ENCODE measurements at regions not wholly inside any gene's neighbourhood (a gene's known extent, or its start where the extent isn't known, plus 50 kb on each side); places are given as distances from the start of the nearest gene placed in this dataset.

DNA sequence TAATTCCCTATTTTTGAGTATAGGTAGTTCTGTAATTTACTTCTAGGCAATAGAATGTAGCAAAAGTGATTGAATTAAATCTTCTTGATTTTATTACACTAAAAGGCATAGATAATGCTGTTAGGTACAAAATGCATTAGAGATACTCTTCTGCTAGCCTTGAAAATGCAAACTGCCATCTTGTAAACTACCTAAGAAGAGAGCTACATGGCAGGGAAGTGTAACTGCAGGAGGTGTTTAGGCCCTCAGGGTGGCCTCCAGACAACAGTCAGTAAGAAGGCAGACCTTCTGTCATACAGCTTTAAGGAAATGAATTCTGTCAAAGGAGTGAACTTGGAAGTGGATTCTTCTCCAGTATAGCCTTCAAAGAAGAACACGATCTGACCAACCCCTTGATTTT lies 1396.8 kb upstream of the SLC39A10 start:
- FAIRE-seq (no peak), DNase-seq (ENCODE audit: insufficient read length, low spot score) (no peak)
- TF ChIP-seq, protein P1, sequence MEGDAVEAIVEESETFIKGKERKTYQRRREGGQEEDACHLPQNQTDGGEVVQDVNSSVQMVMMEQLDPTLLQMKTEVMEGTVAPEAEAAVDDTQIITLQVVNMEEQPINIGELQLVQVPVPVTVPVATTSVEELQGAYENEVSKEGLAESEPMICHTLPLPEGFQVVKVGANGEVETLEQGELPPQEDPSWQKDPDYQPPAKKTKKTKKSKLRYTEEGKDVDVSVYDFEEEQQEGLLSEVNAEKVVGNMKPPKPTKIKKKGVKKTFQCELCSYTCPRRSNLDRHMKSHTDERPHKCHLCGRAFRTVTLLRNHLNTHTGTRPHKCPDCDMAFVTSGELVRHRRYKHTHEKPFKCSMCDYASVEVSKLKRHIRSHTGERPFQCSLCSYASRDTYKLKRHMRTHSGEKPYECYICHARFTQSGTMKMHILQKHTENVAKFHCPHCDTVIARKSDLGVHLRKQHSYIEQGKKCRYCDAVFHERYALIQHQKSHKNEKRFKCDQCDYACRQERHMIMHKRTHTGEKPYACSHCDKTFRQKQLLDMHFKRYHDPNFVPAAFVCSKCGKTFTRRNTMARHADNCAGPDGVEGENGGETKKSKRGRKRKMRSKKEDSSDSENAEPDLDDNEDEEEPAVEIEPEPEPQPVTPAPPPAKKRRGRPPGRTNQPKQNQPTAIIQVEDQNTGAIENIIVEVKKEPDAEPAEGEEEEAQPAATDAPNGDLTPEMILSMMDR (IDR thresholded peaks at IDR 0.05; ENCODE audit: insufficient read depth, missing control alignments): no peak

DNA sequence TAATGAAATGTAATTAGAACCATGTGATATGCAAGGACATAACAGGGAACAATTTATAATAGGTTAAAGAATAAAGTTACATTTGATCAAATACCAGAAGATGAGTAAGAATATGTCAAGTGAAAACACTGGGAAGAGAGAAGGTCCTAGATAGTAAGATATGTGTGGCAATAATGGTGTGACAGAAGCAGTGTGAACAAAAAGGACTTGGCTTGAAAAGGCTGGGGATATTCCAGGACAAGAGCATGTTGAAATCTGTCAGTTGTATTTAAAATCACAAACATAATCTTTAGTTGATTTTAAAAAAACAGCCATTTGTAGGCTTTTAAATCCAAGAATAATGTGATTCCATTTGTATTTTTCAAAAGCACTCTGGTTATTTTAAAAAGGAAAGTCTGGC lies 1399.9 kb upstream of the SLC39A10 start:
- TF ChIP-seq, protein P1 (IDR thresholded peaks at IDR 0.05; ENCODE audit: insufficient read depth, missing control alignments): no peak
- FAIRE-seq (no peak), DNase-seq (ENCODE audit: insufficient read length, low spot score) (no peak)

DNA sequence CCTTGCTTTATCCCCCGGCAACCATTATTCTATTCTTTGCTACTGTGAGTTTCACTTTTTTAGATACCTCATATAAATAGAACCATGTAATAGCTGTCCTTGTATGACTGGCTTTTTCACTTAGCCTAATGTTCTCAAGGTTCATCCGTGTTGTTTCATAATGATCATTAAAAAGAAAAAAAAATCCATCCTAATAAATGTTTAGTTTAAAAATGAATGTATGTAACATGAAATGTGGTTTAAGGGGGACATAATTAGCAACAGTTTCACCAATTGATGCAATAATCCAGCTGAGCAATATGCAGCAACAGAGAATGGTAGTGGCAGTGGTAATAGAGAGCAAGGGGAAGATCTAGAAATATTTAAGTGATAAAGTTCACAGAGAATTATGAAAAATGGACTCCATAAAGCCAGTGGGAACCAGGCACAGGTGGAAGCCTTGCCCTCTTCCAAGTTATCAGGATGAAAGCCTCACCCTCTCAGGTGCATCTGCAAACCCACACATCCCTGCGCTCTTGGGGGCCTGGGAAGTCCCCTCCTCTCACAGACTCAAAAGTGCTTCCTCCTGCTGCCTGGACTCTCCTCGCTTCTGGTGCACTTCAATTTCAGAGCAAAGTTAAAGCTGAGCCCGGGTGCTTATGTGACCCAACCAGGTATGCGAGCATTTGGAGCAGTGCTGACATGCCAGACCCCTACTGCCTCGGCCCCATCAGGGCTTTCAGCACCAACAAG lies 1403.3 kb upstream of the SLC39A10 start:
- no peak for FAIRE-seq
- no peak for DNase-seq (ENCODE audit: insufficient read length, low spot score)
- TF ChIP-seq, protein P1 (IDR thresholded peaks at IDR 0.05; ENCODE audit: insufficient read depth, missing control alignments): no peak

DNA sequence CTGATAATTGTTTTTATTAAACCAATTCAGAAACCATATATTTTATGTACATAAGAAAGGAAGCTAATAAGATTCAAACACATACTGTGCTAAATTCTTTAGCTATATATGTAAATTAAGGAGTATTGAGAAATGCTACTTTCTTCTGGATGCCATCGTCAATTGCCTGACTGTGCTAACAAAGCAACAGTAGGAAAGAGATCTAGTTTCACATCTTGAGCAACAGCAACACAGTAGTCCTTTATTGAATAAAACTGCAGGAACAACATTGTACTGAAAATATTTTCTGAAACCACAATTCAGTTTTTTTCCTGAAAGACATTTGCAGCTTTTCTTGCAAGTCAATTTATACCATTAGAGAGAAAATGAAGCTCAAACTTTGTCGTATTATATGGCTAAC lies 1404.9 kb upstream of the SLC39A10 start:
- FAIRE-seq (no peak), DNase-seq (ENCODE audit: insufficient read length, low spot score) (no peak)
- TF ChIP-seq, protein P1 (IDR thresholded peaks at IDR 0.05; ENCODE audit: insufficient read depth, missing control alignments): no peak

DNA sequence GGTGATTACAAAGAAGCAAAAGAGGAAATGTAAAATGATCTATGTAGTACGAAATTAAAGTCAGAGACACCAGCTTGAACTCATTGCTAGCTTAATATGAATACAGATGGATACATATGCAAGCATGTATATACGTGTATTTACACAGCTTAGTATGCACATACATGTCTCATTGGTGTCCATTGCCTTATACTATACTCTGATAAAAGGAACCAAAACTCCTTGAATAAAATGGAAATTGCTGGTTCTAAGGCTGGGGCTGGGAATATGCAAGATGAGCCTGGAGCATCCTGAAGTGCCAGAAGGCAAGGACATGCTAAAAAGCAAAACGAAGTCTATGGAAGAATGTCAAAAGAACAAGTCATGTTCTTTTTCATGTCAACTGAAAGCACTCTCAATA lies 1424.4 kb upstream of the SLC39A10 start:
- FAIRE-seq: no peak
- TF ChIP-seq, protein P1 (IDR thresholded peaks at IDR 0.05; ENCODE audit: insufficient read depth, missing control alignments): no peak

DNA sequence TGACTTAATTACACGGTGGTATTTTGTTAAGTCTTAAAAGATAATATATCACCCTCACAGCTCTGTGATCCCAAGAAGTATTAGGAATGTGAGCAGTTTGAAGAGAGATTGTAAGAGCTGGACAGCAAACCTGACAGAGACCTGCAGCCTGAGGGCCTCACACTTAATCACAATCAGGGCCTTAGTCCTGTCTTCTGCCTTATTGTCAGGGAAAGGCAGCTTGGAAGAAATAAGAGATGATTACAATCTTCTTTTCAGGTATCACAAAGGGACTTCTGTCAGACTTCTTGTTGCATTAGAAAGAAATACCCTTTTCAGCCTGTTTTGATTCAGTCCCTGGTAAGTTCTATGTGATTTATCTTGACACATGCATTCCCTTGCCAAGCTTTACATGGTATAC lies 1433.8 kb upstream of the SLC39A10 start:
- TF ChIP-seq, protein P1 (IDR thresholded peaks at IDR 0.05; ENCODE audit: insufficient read depth, missing control alignments): no peak
- no peak for FAIRE-seq

More for the DNA sequence above, 1424.4 kb upstream of the SLC39A10 start:
- no peak for DNase-seq (ENCODE audit: insufficient read length, low spot score)

DNA sequence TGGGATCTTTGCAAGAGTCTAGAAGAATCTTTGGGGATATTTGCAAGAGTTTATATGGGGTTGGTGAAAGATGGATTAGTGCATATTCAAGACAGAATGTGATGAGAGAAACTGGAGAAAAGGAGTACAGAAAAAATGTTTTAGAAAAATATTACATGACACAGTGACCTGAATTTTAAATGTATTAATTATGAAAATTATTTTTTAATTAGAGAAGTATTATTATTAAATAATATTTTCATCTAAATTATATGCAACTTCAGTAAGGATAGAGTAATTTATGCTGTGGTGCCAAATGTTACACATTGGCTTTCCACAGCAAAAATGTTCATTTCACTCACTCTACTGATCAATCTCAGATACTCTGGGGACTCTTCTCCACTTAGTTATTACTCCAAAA lies 1442.8 kb upstream of the SLC39A10 start:
- DNase-seq (ENCODE audit: insufficient read length, low spot score) (no peak), FAIRE-seq (no peak)
- TF ChIP-seq, protein P1 (IDR thresholded peaks at IDR 0.05; ENCODE audit: insufficient read depth, missing control alignments): no peak

More for the DNA sequence above, 1433.8 kb upstream of the SLC39A10 start:
- DNase-seq (ENCODE audit: insufficient read length, low spot score): no peak

All from D721Med (cell line).